Mesodermal cell (in vitro differentiated cells): ENCODE measurements at regions not wholly inside any gene's neighbourhood (a gene's known extent, or its start where the extent isn't known, plus 50 kb on each side); places are given as distances from the start of the nearest gene placed in this dataset.
"Not testable (repeated sequence)": the region's sequence is repeated elsewhere in the genome, so short reads cannot be mapped to it uniquely, and the experiment has no call there.

Experiments used
- H3K27ac ChIP-seq: 2 replicates; pipeline ENCODE4 v1.7.0; 2013; ENCODE audit warnings: mild to moderate bottlenecking, low read depth, low read length, moderate library complexity; ENCODE audit not compliant: severe bottlenecking
- H3K36me3 ChIP-seq: 2 replicates; pipeline ENCODE4 v1.7.1; 2013; ENCODE audit warnings: mild to moderate bottlenecking, low read length, moderate library complexity; ENCODE audit not compliant: control insufficient read depth, insufficient read depth
- H3K4me1 ChIP-seq: one replicate; pipeline ENCODE4 v1.7.1; 2013; ENCODE audit warnings: mild to moderate bottlenecking, low read length; ENCODE audit not compliant: insufficient read depth, control insufficient read depth, poor library complexity, severe bottlenecking
- H3K4me3 ChIP-seq: 2 replicates; pipeline ENCODE4 v1.7.0; 2013; ENCODE audit warnings: low read length, control low read depth, mild to moderate bottlenecking; ENCODE audit not compliant: insufficient read depth, poor library complexity, severe bottlenecking; ENCODE audit errors: extremely low read depth
- H3K9me3 ChIP-seq: 2 replicates; pipeline ENCODE4 v1.7.1; 2013; ENCODE audit warnings: mild to moderate bottlenecking, low read length, moderate library complexity; ENCODE audit not compliant: control insufficient read depth
- WGBS, 2 experiments: methylation state at CpG; one replicate each; pipeline ENCODE4 v1.1.5; 2013; ENCODE audit warnings: missing lambda C conversion rate in 2 of 2; ENCODE audit not compliant: insufficient coverage in 2 of 2; 5-methylcytosine and 5-hydroxymethylcytosine counted together

GRCh38 chr15:20305015-20305465 lies 236.6 kb downstream of the GOLGA6L6 start:
- not testable (repeated sequence) for H3K4me3 ChIP-seq, H3K36me3 ChIP-seq, H3K4me1 ChIP-seq, H3K27ac ChIP-seq
- WGBS, 2 experiments: 61 to 66% methylated on average over 5 to 6 of the region's 6 CpGs
- H3K9me3 ChIP-seq: peaks cover 47% of the 10 kb centered on the region

GRCh38 chr15:20304282-20305014 lies 237.2 kb downstream of the GOLGA6L6 start:
- 64 to 70% methylated on average over 9 to 10 of the region's 10 CpGs for WGBS, 2 experiments
- H3K4me1 ChIP-seq, H3K4me3 ChIP-seq, H3K36me3 ChIP-seq, H3K27ac ChIP-seq: not testable (repeated sequence)
- H3K9me3 ChIP-seq: peaks cover 48% of the 10 kb centered on the region

- H3K4me3 ChIP-seq, H3K27ac ChIP-seq, H3K4me1 ChIP-seq, H3K36me3 ChIP-seq: not testable (repeated sequence)
- WGBS, 2 experiments: 53 to 62% methylated on average over 2 to 3 of the region's 4 CpGs
- H3K9me3 ChIP-seq: peaks cover 54% of the 10 kb centered on the region
These were observed 238.1 kb downstream of the GOLGA6L6 start for GRCh38 chr15:20303248-20304171.

- H3K9me3 ChIP-seq: peaks cover 54% of the 10 kb centered on the region
- not testable (repeated sequence) for H3K27ac ChIP-seq, H3K4me3 ChIP-seq, H3K36me3 ChIP-seq, H3K4me1 ChIP-seq
- WGBS, 2 experiments: 74 to 76% methylated on average over 10 of the region's 11 CpGs
These were observed 239.2 kb downstream of the GOLGA6L6 start for GRCh38 chr15:20302141-20303069.

GRCh38 chr15:20301471-20302081 lies 240.0 kb downstream of the GOLGA6L6 start:
- WGBS, 2 experiments: 77 to 87% methylated on average over 12 of the region's 12 CpGs
- H3K36me3 ChIP-seq, H3K27ac ChIP-seq, H3K4me3 ChIP-seq, H3K4me1 ChIP-seq: not testable (repeated sequence)
- H3K9me3 ChIP-seq: peaks cover 55% of the 10 kb centered on the region

- H3K4me3 ChIP-seq, H3K4me1 ChIP-seq, H3K36me3 ChIP-seq, H3K27ac ChIP-seq: not testable (repeated sequence)
- 84% methylated on average over 4 of the region's 4 CpGs; no CpG with 5 or more reads in 1 of the 2 experiments for WGBS, 2 experiments
- H3K9me3 ChIP-seq: peaks cover 53% of the 10 kb centered on the region
These were observed 240.6 kb downstream of the GOLGA6L6 start for GRCh38 chr15:20301041-20301390.

GRCh38 chr15:20300351-20301040 lies 241.1 kb downstream of the GOLGA6L6 start:
- not testable (repeated sequence) for H3K27ac ChIP-seq, H3K4me1 ChIP-seq, H3K4me3 ChIP-seq, H3K36me3 ChIP-seq
- WGBS, 2 experiments: 76 to 77% methylated on average over 16 to 18 of the region's 19 CpGs
- peaks cover 51% of the 10 kb centered on the region for H3K9me3 ChIP-seq

GRCh38 chr15:20297603-20298123 lies 243.9 kb downstream of the GOLGA6L6 start:
- H3K27ac ChIP-seq, H3K4me1 ChIP-seq, H3K4me3 ChIP-seq, H3K36me3 ChIP-seq: not testable (repeated sequence)
- 57 to 58% methylated on average over 1 of the region's 3 CpGs for WGBS, 2 experiments
- peaks cover 55% of the 10 kb centered on the region for H3K9me3 ChIP-seq

- not testable (repeated sequence) for H3K4me3 ChIP-seq, H3K4me1 ChIP-seq, H3K36me3 ChIP-seq, H3K27ac ChIP-seq
- H3K9me3 ChIP-seq: peaks cover 53% of the 10 kb centered on the region
- WGBS, 2 experiments: 79 to 92% methylated on average over 5 to 7 of the region's 8 CpGs
These were observed 245.3 kb downstream of the GOLGA6L6 start for GRCh38 chr15:20296261-20296660.
